Psoas muscle (tissue), 7 donors: ENCODE measurements at regions not wholly inside any gene's neighbourhood (a gene's known extent, or its start where the extent isn't known, plus 50 kb on each side); places are given as distances from the start of the nearest gene placed in this dataset.

Experiments
- ATAC-seq, 4 donors: fragments of 200-7000 bp; cut with Tn5 transposase; one replicate each; pipeline ENCODE4 v1.9.1; 2020; ENCODE audit warnings: moderate library complexity in 3 of 4, mild to moderate bottlenecking in 2 of 4
- DNase-seq, 2 donors: peaks; one replicate each; pipeline ENCODE4 v3.0.0-alpha.2; 2020
- H3K27ac ChIP-seq: fragments of 200-600 bp; one replicate; pipeline ENCODE4 v1.8.0; 2022
- H3K27me3 ChIP-seq, 3 donors: fragments of 200-600 bp in 1 of 3; one replicate each; pipeline versions ENCODE4 v1.6.1 to v1.8.0; 2013 to 2022; ENCODE audit warnings: low read length in 2 of 3, mild to moderate bottlenecking in 2 of 3, moderate library complexity in 1 of 3; ENCODE audit not compliant: insufficient read depth in 3 of 3
- H3K36me3 ChIP-seq, 2 donors: fragments of 200-600 bp in 1 of 2; one replicate each; pipeline versions ENCODE4 v1.6.1 to v1.8.0; 2013 to 2022; ENCODE audit warnings: low read depth in 1 of 2, mild to moderate bottlenecking in 1 of 2, moderate library complexity in 1 of 2; ENCODE audit not compliant: insufficient read depth in 1 of 2
- H3K4me1 ChIP-seq: fragments of 200-600 bp; one replicate; pipeline ENCODE4 v1.8.0; 2022
- H3K4me3 ChIP-seq: fragments of 200-600 bp; one replicate; pipeline ENCODE4 v1.8.0; 2022; ENCODE audit warnings: mild to moderate bottlenecking
- H3K9me3 ChIP-seq: fragments of 200-600 bp; one replicate; pipeline ENCODE4 v1.8.0; 2022
- WGBS, 3 donors: extraction: QIAGEN DNeasy Blood & Tissue Kit; methylation state at CpG; one replicate each; pipeline versions ENCODE4 v1.1.6 to v1.1.7; 2013; 5-methylcytosine and 5-hydroxymethylcytosine counted together
- intact Hi-C, 2 donors: fragments of 100-400 bp; cut with DNase I; formaldehyde crosslinking; loops; one replicate each; pipeline versions ENCODE4 v1.11.0 to v1.14.2; 2022
- TF ChIP-seq, protein P1 (sequence below): fragments of 200-600 bp; IDR thresholded peaks from one replicate; pipeline ENCODE4 v1.8.0; 2022; ENCODE audit warnings: antibody characterized with exemption
- donor health status: healthy with polysubstance abuse.
- donor health status: DM: no; HTN: no; CAD: no; lungs with moderate emphysema.
- donor health status: Bipolar disorder and iron deficiency.
- donor health status: healthy.
- donor health status: DM: yes; HTN: yes; CAD: no.
- donor health status: DM: no; HTN: no; CAD: no.
- donor health status: DM: yes; HTN: yes; CAD: no.

DNA sequence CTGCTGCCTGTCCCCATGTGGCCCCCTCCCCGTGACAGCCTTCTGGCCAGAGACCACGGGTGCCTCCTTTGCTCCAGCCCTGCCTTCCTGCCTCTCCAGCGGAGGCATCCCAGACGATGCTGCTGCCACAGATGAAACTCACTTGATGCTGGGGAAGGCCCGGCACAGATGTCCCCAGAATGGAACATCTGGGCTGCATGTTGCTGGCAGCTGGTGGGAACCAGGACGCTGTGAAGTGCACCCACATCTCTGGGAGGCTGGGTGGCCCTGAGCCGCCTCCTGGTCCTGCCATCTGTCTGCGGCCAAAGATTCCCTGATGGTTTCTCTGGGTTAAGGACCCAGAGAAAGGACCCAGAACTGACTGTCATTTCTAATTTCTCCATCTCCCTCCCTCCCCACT, 51.9 kb upstream of the PTPRS start:
- H3K4me3 ChIP-seq: no peak overlapping the region
- peaks cover 0 to 54% (median 15%) of the 10 kb centered on the region in 3 donors for H3K27me3 ChIP-seq
- H3K4me1 ChIP-seq: no peaks in the 10 kb centered on the region
- H3K36me3 ChIP-seq: no peaks in the 10 kb centered on the region
- no peak overlapping the region for H3K27ac ChIP-seq
- 22 to 35% (median 28%) methylated on average over 7 to 8 of the region's 8 CpGs for WGBS, 3 donors
- DNase-seq (no peak), ATAC-seq (no peak)
- no peaks in the 10 kb centered on the region for H3K9me3 ChIP-seq
- TF ChIP-seq, protein P1, sequence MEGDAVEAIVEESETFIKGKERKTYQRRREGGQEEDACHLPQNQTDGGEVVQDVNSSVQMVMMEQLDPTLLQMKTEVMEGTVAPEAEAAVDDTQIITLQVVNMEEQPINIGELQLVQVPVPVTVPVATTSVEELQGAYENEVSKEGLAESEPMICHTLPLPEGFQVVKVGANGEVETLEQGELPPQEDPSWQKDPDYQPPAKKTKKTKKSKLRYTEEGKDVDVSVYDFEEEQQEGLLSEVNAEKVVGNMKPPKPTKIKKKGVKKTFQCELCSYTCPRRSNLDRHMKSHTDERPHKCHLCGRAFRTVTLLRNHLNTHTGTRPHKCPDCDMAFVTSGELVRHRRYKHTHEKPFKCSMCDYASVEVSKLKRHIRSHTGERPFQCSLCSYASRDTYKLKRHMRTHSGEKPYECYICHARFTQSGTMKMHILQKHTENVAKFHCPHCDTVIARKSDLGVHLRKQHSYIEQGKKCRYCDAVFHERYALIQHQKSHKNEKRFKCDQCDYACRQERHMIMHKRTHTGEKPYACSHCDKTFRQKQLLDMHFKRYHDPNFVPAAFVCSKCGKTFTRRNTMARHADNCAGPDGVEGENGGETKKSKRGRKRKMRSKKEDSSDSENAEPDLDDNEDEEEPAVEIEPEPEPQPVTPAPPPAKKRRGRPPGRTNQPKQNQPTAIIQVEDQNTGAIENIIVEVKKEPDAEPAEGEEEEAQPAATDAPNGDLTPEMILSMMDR: no peak
- intact Hi-C loops: no loop called here

DNA sequence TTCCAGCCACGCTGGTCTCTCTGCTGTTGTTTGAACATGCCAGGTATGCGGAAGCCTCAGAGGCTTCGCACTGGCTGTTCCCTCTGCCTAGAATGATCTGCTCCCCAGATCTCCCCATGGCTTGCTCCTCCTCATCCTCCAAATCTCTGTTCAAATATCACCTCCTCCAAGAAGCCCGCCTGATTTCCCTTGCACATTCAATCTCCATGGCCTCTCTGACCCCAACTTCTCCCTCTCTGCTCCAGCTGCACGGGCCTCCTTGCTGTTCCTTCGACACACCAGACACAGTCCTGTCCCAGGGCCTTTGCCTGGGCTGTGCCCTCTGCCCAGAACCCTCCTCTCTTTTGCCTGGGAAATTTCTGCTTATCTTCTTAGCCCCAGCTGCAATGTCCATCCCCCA, 52.5 kb upstream of the PTPRS start:
- no peaks in the 10 kb centered on the region for H3K9me3 ChIP-seq
- no peak for ATAC-seq
- TF ChIP-seq, protein P1: no peak
- H3K4me3 ChIP-seq: no peak overlapping the region
- H3K27ac ChIP-seq: no peak overlapping the region
- H3K27me3 ChIP-seq: peaks cover 0 to 58% (median 21%) of the 10 kb centered on the region in 3 donors
- intact Hi-C loops: no loop called here
- DNase-seq: no peak
- WGBS, 3 donors: 69 to 74% (median 72%) methylated on average over 6 of the region's 6 CpGs
- no peaks in the 10 kb centered on the region for H3K36me3 ChIP-seq
- H3K4me1 ChIP-seq: no peaks in the 10 kb centered on the region

DNA sequence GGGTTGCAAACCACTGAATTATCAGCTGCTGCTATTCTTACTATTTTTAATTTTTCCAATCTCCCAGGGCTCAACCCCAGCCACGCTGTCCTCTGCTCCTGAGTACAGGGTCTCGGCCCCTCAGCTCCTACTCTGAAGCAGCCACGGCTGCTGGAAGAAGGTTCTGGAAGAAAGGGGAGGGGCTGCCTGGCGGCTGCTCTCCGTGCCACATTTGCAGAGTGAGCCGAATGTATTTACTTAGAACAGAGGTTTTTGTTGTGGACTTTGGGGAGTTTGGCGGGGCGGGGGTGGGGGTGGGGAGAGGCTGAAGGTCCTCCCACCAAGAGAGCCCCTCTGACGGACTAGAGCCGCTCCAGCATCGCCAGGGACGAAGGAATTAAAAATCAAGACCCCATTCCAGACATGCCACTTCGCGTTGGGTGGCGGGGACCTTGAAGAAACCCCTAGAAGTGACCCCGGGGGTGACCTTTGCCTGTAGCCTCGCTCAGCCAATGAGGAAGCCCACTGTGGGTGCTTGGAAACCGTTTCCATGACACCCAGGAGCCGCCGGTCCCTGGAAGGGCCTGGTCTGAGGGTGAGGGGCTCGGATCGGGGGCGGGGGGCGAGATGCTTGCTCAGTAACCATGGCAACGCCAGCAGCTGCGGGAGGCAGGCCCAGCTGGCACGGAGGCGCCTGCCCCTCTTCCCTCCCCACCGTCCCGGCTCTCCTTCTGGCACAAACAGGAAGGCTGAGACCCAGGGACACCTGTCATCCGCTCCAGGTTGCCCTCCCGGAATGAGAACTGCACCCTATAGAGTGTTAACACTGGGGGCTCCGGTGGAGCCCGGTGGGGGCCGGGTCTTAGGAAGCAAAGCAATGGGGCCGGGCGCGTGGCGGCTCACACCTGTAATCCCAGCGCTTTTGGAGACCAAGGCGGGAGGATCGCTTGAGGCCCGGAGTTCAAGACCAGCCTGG, 54.2 kb upstream of the PTPRS start:
- TF ChIP-seq, protein P1: no peak
- DNase-seq: no peak
- Histone ChIP-seq H3K27me3 (peaks cover 0 to 64% (median 21%) of the 10 kb centered on the region in 3 donors), H3K4me3 (no peak overlapping the region), H3K9me3 (no peaks in the 10 kb centered on the region), H3K4me1 (no peaks in the 10 kb centered on the region), H3K27ac (no peak overlapping the region), H3K36me3 (no peaks in the 10 kb centered on the region)
- no peak for ATAC-seq
- intact Hi-C loops: no loop called here
- 7 to 9% (median 7%) methylated on average over 41 to 43 of the region's 43 CpGs for WGBS, 3 donors

DNA sequence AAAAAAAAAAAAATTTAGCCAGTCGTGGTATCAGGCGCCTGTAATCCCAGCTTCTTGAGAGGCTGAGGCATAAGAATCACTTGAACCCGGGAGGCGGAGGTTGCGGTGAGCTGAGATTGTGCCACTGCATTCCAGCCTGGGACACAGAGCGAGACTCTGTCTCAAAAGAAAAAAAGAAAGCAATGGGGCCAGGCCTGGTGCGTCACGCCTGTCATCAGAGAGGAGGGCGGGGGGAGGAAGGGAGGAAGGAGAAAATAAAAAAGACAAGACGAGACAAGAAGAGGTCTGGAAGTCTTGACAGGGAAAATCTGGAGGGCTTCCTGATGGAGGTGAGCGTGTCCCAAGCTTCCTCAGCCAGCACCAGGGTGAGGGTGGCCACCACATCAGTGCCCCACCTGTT, 54.9 kb upstream of the PTPRS start:
- TF ChIP-seq, protein P1: no peak
- no peaks in the 10 kb centered on the region for H3K36me3 ChIP-seq
- H3K27me3 ChIP-seq: peaks cover 0 to 64% (median 21%) of the 10 kb centered on the region in 3 donors
- ATAC-seq: no peak
- intact Hi-C loops: no loop called here
- H3K4me1 ChIP-seq: no peaks in the 10 kb centered on the region
- WGBS, 3 donors: 12 to 18% (median 17%) methylated on average over 11 of the region's 11 CpGs
- no peak overlapping the region for H3K4me3 ChIP-seq
- DNase-seq: no peak
- H3K27ac ChIP-seq: no peak overlapping the region
- H3K9me3 ChIP-seq: no peaks in the 10 kb centered on the region
